Fibroblast of skin of left biceps (primary cell): ENCODE measurements at regions not wholly inside any gene's neighbourhood (a gene's known extent, or its start where the extent isn't known, plus 50 kb on each side); places are given as distances from the start of the nearest gene placed in this dataset.

Source experiments
- DNase-seq, 2 experiments: peaks; one replicate each; pipeline ENCODE4 v3.0.0-alpha.2; 2013; ENCODE audit warnings: low read depth in 2 of 2

DNA sequence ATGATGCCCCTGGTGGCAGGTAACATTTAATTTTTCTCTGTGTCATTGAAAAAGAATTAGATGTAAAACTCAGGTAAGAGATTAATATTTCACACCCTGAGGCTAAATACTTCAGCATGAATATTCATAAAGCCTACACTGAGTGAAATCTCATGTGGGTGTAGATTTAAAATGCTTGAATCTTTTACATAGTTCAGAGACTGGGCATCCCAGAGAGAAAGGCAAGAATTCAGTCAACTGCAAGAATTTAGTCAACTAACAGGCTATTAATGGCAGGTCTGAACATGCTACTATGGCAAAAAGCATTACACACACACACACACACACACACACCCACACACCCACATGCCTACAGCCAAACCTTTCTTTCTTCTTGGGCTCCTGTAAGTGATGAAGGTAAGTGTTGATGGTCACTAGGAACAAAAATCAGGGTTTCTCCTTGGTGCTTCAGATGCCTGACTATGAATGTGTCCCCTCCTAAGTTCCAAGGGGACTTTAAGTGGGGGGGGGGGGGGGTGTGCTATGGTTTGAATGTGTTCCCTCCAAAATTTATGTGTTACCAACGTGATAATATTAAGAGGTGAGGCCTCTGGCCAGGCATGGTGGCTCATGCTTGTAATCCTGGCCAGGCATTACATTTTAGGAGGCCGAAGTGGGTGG lies 63.7 kb upstream of the PSMD7 start:
- no peak for DNase-seq

- DNase-seq, result no peak
Measured at GRCh38 chr16:74230126-74230525, 66.5 kb upstream of the PSMD7 start.

GRCh38 chr16:74226338-74226954 lies 70.2 kb upstream of the PSMD7 start:
- DNase-seq, result peak in 1 of 2 experiments; percentile 21

GRCh38 chr16:74224828-74225612 lies 71.6 kb upstream of the PSMD7 start:
- peak; percentile 40 to 42 for DNase-seq

DNA sequence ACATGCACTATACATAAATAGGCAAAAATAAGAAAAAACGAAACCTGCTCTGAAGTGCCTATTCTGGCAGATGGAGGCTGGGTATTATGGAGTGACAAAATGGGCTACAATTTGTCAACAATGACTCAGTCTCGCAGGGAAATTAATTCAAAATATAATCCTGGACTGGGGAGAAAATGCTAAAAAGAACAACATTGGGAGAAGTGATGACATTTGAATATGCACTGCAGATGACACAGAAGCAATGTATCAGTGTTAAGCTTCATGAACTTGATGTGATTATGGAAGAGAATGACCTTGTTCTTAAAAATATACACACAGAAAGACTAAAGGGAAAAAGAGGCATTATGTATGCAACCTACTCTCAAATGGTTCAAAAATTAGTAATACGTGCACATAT lies 74.8 kb upstream of the PSMD7 start:
- no peak for DNase-seq

DNA sequence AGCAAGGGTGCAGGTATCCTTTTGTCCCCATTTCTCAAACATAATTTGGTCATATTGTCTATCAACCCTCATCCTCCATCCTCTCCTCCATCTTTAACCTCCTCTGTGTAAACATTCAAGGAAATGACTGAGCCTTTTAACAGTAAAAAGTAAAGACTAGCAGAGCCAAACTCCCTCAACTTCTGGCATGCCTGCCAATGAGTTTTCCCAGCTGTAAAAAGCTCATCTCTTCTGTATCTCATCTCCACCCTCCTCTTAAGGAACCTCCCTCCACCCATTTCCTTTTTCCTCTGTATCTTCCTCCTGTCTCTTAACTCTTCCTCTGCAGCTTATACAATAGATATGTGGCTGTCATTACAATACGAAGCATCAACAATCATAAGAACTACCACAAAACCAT lies 76.9 kb upstream of the PSMD7 start:
- no peak for DNase-seq

DNA sequence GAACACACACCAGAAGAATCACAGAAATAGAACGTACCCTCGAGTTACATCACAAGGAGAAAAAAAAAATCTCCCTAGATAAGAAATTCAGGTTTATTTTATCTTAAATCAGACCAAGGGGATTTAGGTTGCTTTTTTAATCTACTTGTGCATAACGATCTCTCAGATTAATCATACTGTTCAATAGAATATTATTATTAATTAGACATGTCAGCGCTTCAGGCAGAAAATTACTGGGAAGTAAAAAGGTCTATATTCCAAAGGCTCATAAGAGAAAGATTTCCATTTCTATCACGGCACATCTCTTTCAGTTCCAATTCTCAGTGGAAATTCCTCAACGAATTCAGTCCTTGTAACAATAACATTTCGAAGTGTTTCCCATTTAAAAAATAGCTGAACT lies 77.7 kb upstream of the PSMD7 start:
- DNase-seq, result no peak

GRCh38 chr16:74216319-74216718 lies 80.3 kb upstream of the PSMD7 start:
- DNase-seq, result peak; percentile 42 to 50

DNA sequence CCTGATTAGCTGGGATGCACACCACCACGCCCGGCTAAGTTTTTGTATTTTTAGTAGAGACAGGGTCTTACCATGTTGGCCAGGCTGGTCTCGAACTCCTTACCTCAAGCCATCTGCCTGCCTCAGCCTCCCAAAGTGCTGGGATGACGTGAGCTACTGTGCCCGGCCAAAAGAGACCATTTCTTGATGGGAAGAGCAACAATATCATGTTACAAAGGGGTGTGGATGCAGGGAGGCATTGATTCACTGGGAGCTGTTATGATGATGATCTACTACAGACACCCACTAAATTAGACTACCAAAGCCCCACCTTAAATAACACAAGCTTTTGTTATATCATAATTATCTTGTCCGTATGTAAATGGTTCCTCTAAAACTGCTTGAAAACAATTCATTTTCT lies 81.4 kb upstream of the PSMD7 start:
- DNase-seq, result no peak

DNA sequence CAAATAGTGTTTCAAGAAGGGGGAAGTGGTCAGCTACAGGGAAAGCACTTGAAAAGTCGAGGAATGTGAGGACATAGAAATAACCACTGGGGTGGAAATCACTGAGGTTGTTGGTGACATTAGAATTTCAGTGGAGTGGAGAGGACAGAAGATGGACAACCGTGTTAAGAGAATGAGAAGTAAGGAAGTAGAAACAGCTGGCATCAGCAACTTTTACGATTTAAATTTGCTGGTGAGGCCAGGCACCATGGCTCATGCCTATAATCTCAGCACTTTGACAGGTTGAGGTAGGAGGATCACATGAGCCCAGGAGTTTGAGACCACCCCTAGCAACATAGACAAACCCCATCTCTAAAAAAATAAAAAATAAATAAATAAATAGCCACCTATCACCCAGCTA lies 83.2 kb upstream of the PSMD7 start:
- DNase-seq, result no peak

- no peak for DNase-seq
Measured at GRCh38 chr16:74210245-74210644, 86.4 kb upstream of the PSMD7 start.

DNA sequence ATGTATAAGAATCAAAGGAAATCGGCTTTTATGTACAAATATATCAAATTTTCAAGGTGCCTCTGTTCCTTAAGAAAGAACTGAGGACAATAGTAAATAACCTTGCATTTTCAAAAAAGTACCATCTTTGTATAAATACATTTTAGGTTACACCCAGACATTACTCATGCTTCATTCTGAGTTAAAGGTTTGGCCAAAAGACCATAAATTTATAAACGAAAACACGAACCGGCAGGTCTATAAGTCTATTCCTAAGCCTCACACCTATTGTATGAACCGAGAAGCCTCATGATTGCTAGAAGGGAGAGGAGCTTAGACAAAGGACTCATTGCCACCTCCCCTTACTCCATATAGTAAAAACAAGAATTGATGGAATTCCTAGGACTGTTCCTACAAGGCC lies 94.6 kb upstream of the PSMD7 start:
- no peak for DNase-seq

DNA sequence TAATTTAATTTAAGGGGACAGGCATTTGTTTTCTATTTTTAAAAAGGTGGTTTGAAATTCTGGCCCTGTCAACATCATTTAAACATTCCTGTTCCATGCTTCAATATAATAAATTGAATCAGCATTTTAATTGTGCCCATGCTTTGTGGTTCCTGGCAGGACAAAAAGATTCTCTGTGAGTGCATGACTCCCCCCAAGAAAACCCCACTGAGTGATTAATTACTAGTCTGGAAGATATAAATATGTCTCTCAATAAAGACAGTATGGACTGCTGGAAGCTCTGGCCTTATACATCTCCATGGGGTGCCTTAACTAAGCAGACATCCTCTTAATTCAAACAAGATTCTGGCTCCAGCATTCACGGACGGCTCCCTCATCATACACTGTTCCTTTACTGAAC lies 95.0 kb upstream of the PSMD7 start:
- DNase-seq, result peak; percentile 79 to 82

DNA sequence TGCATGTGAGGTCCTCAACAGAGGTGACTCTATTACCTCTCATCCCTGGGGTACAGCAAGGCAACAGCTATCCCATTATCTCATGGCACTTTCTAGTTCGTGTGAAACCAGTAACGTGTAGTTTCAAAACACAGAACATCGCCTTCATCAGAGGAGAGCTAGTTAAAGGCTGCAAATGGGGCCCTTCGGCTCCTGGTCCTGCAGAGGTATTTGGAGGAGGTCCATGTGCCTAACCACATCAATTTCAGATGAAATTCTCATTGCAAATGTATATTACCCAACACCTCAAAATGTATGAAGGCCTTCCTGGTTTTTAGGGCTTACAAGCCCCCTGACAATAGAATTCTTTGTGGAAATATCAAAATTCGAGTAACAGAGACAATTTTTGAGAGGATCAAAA lies 95.7 kb upstream of the PSMD7 start:
- peak in 1 of 2 experiments; percentile 22 for DNase-seq

GRCh38 chr16:74199842-74200124 lies 96.8 kb upstream of the PSMD7 start:
- no peak for DNase-seq

- DNase-seq, result no peak
Measured at GRCh38 chr16:74199066-74199841, 97.4 kb upstream of the PSMD7 start.

- DNase-seq, result no peak
Measured at GRCh38 chr16:74192281-74192797, 104.3 kb upstream of the PSMD7 start.

DNA sequence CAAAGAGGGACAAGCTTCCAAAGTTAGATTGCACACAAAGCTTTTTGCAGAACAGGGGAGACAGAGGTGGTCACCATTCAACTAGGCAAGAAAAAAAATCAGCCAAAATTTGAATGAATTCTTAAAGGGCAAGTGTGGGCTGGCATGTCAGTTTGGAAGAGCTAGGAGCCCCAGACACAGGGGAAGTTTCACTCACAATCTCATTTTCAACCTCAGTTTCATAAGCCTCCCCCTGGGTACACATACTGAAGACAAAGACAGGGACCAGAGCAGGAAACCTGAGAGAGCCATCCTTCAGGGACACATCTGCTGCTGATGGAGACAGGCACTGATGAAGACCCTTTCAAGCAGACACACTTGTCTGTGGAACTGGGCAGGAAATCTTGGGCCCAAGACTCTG lies 106.3 kb upstream of the PSMD7 start:
- DNase-seq, result no peak

DNA sequence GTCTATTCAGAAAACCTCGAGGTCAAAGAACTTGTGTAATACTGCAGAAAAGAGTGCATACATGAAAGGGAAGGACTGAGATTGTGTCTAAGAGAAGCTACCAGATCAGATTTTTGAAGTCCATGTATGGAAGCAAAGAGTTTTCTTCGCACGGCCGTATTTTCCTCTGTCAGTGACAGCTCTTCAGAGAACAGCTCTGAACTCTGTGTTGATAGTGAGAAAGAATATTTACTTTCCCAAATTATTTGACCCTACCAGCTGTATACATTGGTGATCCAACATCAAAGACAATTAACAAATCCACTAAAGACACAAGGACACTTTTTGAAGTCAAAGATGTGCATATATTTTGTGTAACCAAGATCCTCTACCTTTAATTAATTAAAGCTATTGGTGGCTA lies 107.8 kb upstream of the PSMD7 start:
- DNase-seq, result no peak

DNA sequence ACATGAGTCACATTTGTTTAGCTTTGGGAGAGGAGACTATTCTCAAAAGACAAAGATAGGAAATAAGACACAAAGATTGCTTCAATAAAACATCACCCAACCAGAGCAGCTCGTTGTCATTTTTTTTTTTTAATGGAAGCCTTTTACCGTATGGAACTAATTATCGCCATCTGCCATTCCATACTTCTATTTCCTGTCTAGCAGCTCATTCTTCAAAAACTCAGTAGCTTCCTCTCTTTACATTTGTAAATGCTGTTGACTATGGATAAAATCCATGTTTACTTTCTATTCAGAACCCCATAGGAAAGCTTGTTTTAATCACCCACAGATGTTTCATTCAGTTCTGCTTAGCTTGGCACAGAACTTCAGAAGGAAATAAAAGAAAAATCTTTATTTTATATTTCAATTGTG lies 110.0 kb upstream of the PSMD7 start:
- DNase-seq, result peak; percentile 92 to 94

DNA sequence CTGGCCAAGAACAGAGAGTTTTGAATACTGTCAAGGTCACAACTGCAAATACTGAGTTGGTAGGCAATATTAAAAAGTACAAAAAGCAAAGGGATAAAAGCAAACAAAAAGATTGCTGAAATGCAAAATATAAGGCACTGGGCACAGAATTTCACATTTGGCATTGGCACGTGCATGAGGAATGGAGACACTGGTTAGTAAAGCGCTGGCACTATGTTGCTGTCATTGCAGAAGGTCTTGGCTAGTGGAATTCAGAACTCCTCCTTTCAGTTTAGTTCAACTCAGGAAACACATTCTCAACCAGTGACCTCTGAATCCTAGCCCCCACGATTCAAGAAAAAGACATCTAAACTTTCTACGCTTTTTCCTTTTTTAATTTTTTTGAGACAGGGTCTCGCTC lies 111.8 kb upstream of the PSMD7 start:
- no peak for DNase-seq
